Adrenal gland (tissue), 9 donors: ENCODE measurements at regions not wholly inside any gene's neighbourhood (a gene's known extent, or its start where the extent isn't known, plus 50 kb on each side); places are given as distances from the start of the nearest gene placed in this dataset.

Experiments used
- DNase-seq, 7 donors: peaks; one replicate each; pipeline ENCODE4 v3.0.0-alpha.2; 2019 to 2020
- H3K27ac ChIP-seq, 5 donors: fragments of 200-600 bp; sonication (generic) in 4 of 5; 1 replicate in 3 of 5; 2 replicates in 2 of 5; pipeline versions ENCODE4 v1.5.1 to v1.8.0; 2016 to 2020; ENCODE audit warnings: mild to moderate bottlenecking in 1 of 5
- H3K27me3 ChIP-seq: fragments of 200-600 bp; 2 replicates; pipeline ENCODE4 v1.8.0; 2021
- H3K36me3 ChIP-seq, 2 donors: fragments of 200-600 bp; replicated peaks in 1 of 2; 1 replicate in 1 of 2; 2 replicates in 1 of 2; pipeline versions ENCODE4 v1.5.1 to v1.8.0; 2018 to 2022
- H3K4me1 ChIP-seq, 2 donors: fragments of 200-600 bp; replicated peaks in 1 of 2; 1 replicate in 1 of 2; 2 replicates in 1 of 2; pipeline versions ENCODE4 v1.5.1 to v1.8.0; 2018 to 2021
- H3K4me3 ChIP-seq, 4 donors: fragments of 200-600 bp; sonication (generic) in 3 of 4; one replicate each; pipeline ENCODE4 v1.5.1; 2016 to 2018
- H3K9me3 ChIP-seq, 3 donors: fragments of 200-600 bp; sonication (generic) in 1 of 3; replicated peaks in 1 of 3; 1 replicate in 2 of 3; 2 replicates in 1 of 3; pipeline versions ENCODE4 v1.5.1 to v1.8.0; 2016 to 2021
- CTCF ChIP-seq, 6 experiments: fragments of 450-650 bp in 4 of 6; fragments of 200-600 bp in 2 of 6; sonication (generic) in 1 of 6; IDR thresholded peaks; 1 replicate in 5 of 6; 2 replicates in 1 of 6; pipeline versions ENCODE4 v1.5.1 to v1.8.0; 2016 to 2021; ENCODE audit warnings: antibody characterized with exemption in 6 of 6, mild to moderate bottlenecking in 2 of 6, moderate library complexity in 1 of 6
- POLR2A ChIP-seq, 2 donors: fragments of 450-650 bp; IDR thresholded peaks; one replicate each; pipeline ENCODE4 v1.6.1; 2017; ENCODE audit warnings: antibody characterized with exemption in 2 of 2, mild to moderate bottlenecking in 2 of 2, moderate library complexity in 1 of 2
- WGBS, 4 donors: extraction: QIAGEN DNeasy Blood & Tissue Kit in 2 of 4; methylation state at CpG; one replicate each; pipeline versions ENCODE4 v1.1.5 to v1.1.7; 2013 to 2017; 5-methylcytosine and 5-hydroxymethylcytosine counted together
- intact Hi-C, 2 donors: fragments of 100-400 bp; cut with DNase I; formaldehyde crosslinking; loops; one replicate each; pipeline versions ENCODE4 v1.14.1 to v1.15.0; 2022 to 2023
- donor health status: healthy with polysubstance abuse.
- donor health status: Bipolar disorder and iron deficiency.
- donor health status: DM: yes; HTN: yes; CAD: no.
- donor health status: DM: no; HTN: no; CAD: no.
- donor health status: DM: no; HTN: no; CAD: no.

DNA sequence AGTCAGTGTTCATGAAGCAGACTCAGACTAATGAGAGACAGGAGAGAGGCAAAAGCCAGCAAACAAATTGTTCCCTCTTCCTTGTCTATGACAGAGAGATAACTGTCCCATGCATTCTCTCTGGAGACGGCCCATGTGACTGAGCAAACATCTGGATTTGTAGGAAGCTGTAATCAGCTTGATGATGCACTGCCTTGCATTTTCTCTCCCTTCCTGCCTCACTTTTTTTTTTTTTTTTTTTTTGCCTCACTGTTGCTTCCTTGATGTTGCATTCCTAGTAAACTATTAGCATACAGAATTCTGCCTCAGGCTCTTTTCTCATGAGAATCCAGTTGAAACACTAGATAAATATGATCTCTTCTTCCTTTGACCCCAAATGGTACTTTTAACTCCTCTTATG lies 134.5 kb downstream of the HHIPL2 start:
- TF ChIP-seq CTCF (IDR thresholded peaks at IDR 0.05): no peak
- no peak for TF ChIP-seq POLR2A (IDR thresholded peaks at IDR 0.05)
- Histone ChIP-seq H3K4me3 (no peak overlapping the region), H3K9me3 (no peaks in the 10 kb centered on the region), H3K4me1 (no peaks in the 10 kb centered on the region), H3K27ac (no peak overlapping the region), H3K27me3 (no peaks in the 10 kb centered on the region), H3K36me3 (no peaks in the 10 kb centered on the region)
- 46 to 79% (median 49%) methylated on average over 1 of the region's 1 CpG for WGBS, 4 donors
- DNase-seq: no peak
- intact Hi-C loops: no loop called here

DNA sequence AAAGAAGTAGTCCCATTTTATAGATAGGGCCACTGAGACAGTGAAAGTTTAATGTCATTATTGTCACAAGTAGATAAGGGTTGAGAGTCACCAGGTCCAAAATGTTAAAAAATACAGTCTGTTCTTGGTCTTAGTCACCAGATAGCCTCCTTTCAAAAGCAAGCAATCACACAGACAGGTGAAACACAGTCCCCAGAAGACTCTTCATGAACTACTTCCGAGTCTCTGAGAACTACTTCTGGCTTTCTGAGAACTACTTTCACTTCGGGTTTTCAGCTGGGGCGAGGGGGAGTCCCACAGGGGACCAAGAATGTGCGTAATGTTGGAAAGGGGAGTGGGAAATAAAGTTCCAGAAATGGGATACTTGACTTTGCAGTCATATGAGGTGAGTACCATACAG lies 143.2 kb downstream of the HHIPL2 start:
- intact Hi-C loops: no loop called here
- 67 to 91% (median 72%) methylated on average over 4 of the region's 4 CpGs for WGBS, 4 donors
- Histone ChIP-seq H3K4me1 (no peaks in the 10 kb centered on the region), H3K27ac (no peak overlapping the region), H3K9me3 (no peaks in the 10 kb centered on the region), H3K4me3 (no peak overlapping the region), H3K27me3 (no peaks in the 10 kb centered on the region), H3K36me3 (no peaks in the 10 kb centered on the region)
- TF ChIP-seq CTCF (IDR thresholded peaks at IDR 0.05) (no peak), POLR2A (IDR thresholded peaks at IDR 0.05) (no peak)
- DNase-seq: no peak

GRCh38 chr1:222399197-222399596 lies 148.7 kb downstream of the HHIPL2 start:
- Histone ChIP-seq H3K4me1 (no peaks in the 10 kb centered on the region), H3K27me3 (no peaks in the 10 kb centered on the region), H3K4me3 (no peak overlapping the region), H3K9me3 (no peaks in the 10 kb centered on the region), H3K36me3 (no peaks in the 10 kb centered on the region), H3K27ac (no peak overlapping the region)
- DNase-seq: no peak
- TF ChIP-seq POLR2A (IDR thresholded peaks at IDR 0.05) (no peak), CTCF (IDR thresholded peaks at IDR 0.05) (no peak)
- intact Hi-C loops: no loop called here

DNA sequence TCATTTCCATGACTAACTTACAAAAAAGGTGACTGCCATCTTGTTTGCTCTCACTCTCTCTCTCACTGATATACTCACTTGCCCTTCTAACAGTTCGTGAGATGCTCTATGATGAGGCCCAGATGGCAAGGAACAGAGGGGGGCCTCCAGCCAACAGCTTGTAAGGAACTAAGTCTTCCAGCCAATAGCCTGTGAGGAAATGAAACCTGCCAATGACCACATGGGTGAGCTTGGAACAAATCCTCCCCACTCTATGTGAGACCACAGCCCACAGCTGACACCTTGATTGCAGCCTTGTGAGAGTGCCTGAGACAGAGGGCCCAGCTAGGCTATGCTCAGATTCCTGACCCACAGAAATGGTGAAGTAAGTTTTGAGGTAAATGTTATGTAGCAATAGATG lies 153.7 kb downstream of the HHIPL2 start:
- no peaks in the 10 kb centered on the region for H3K36me3 ChIP-seq
- H3K4me3 ChIP-seq: no peak overlapping the region
- 45 to 85% (median 69%) methylated on average over 1 of the region's 1 CpG for WGBS, 4 donors
- no peak for DNase-seq
- no peaks in the 10 kb centered on the region for H3K27me3 ChIP-seq
- H3K4me1 ChIP-seq: no peaks in the 10 kb centered on the region
- H3K27ac ChIP-seq: no peak overlapping the region
- TF ChIP-seq POLR2A (IDR thresholded peaks at IDR 0.05) (no peak), CTCF (IDR thresholded peaks at IDR 0.05) (no peak)
- H3K9me3 ChIP-seq: no peaks in the 10 kb centered on the region
- intact Hi-C loops: no loop called here
